Suprapubic skin (tissue), 4 donors: ENCODE measurements at regions not wholly inside any gene's neighbourhood (a gene's known extent, or its start where the extent isn't known, plus 50 kb on each side); places are given as distances from the start of the nearest gene placed in this dataset.
"Not testable (repeated sequence)": the region's sequence is repeated elsewhere in the genome, so short reads cannot be mapped to it uniquely, and the experiment has no call there.

Experiments used
- EP300 ChIP-seq: sonication (generic); formaldehyde crosslinking; IDR thresholded peaks from one replicate; pipeline ENCODE4 v1.6.1; 2017; ENCODE audit warnings: antibody characterized with exemption
- POLR2A ChIP-seq, 2 donors: fragments of 450-650 bp; IDR thresholded peaks; one replicate each; pipeline ENCODE4 v1.6.1; 2017; ENCODE audit warnings: antibody characterized with exemption in 2 of 2, mild to moderate bottlenecking in 2 of 2, moderate library complexity in 2 of 2
- POLR2AphosphoS5 ChIP-seq, 3 donors: sonication (generic); formaldehyde crosslinking; IDR thresholded peaks; one replicate each; pipeline ENCODE4 v1.6.1; 2017; ENCODE audit warnings: antibody characterized with exemption in 3 of 3
- TF ChIP-seq, protein P1 (sequence below), 2 donors: fragments of 200-600 bp in 1 of 2; fragments of 450-650 bp in 1 of 2; sonication (generic) in 1 of 2; IDR thresholded peaks; one replicate each; pipeline ENCODE4 v1.5.1; 2016 to 2019; ENCODE audit warnings: antibody characterized with exemption in 2 of 2, mild to moderate bottlenecking in 1 of 2, moderate library complexity in 1 of 2

DNA sequence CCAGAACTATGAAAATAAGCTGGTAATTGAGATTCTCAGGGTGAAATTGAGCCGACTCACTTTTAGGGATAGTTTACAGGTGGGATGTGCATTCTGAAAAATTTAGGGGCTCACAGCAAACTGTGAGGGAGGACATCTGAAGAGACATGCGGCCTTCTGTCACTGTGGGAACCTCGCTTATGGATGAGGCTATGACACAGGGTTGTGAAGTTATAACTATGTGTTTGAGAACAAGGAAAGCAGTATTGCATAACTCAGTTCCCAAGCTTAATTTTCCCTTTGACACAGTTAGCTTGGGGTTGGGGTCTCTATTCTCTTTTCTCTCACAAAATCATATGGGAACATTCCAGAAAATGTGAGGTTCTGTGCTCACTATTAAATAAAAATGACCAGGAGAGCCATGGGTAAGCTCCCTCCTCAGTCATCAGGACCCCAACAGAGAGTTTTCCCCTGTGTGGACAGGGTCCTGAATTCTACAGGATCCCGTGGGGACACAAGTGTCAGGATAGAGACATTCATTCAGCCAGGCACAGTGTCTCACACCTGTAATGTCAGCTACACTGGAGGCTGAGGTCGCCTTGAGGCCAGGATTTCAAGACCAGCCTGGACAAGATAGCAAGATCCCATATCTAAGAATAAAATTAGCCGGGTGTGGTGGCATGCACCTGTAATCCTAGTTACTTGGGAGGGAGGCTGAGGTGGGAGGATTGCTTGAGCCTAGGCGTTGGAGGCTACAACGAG lies 1507.7 kb upstream of the TPTE start:
- TF ChIP-seq, protein P1, sequence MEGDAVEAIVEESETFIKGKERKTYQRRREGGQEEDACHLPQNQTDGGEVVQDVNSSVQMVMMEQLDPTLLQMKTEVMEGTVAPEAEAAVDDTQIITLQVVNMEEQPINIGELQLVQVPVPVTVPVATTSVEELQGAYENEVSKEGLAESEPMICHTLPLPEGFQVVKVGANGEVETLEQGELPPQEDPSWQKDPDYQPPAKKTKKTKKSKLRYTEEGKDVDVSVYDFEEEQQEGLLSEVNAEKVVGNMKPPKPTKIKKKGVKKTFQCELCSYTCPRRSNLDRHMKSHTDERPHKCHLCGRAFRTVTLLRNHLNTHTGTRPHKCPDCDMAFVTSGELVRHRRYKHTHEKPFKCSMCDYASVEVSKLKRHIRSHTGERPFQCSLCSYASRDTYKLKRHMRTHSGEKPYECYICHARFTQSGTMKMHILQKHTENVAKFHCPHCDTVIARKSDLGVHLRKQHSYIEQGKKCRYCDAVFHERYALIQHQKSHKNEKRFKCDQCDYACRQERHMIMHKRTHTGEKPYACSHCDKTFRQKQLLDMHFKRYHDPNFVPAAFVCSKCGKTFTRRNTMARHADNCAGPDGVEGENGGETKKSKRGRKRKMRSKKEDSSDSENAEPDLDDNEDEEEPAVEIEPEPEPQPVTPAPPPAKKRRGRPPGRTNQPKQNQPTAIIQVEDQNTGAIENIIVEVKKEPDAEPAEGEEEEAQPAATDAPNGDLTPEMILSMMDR (IDR thresholded peaks at IDR 0.05), result not testable (repeated sequence)
- not testable (repeated sequence) for TF ChIP-seq EP300; POLR2A (IDR thresholded peaks at IDR 0.05); POLR2AphosphoS5 (IDR thresholded peaks at IDR 0.05)
